ENCODE measurements at regions not wholly inside any gene's neighbourhood (a gene's known extent, or its start where the extent isn't known, plus 50 kb on each side); places are given as distances from the start of the nearest gene placed in this dataset.

GRCh38 chr1:58976294-58976693 lies 192.4 kb upstream of the JUN start:
- TF ChIP-seq CTCF (IDR thresholded peaks at IDR 0.05) (no peak), POLR2A (IDR thresholded peaks at IDR 0.05) (no peak)

Data from ovary (tissue), 3 donors.